A549 (cell line): ENCODE measurements at regions not wholly inside any gene's neighbourhood (a gene's known extent, or its start where the extent isn't known, plus 50 kb on each side); places are given as distances from the start of the nearest gene placed in this dataset.
"Not testable (repeated sequence)": the region's sequence is repeated elsewhere in the genome, so short reads cannot be mapped to it uniquely, and the experiment has no call there.

Experiments
- ATAC-seq, 2 experiments: fragments of 200-7000 bp in 1 of 2; fragments of >200 bp in 1 of 2; cut with Nextera tagmentation in 1 of 2; cut with Tn5 transposase in 1 of 2; 3 replicates each; pipeline versions ENCODE4 v1.8.0 to v1.9.1; 2018 to 2020; ENCODE audit warnings: mild to moderate bottlenecking in 1 of 2, moderate library complexity in 1 of 2
- CTCF ChIA-PET: fragments of 300-600 bp; sonication (Branson Sonifier 250); formaldehyde crosslinking; extraction: SDS; loops from one replicate; lab custom pipeline; 2021; ENCODE audit warnings: antibody characterized with exemption, inconsistent platforms; lab: Yijun Ruan, JAX
- POLR2A ChIA-PET: fragments of 350-600 bp; formaldehyde crosslinking; extraction: SDS; loops from one replicate; lab custom pipeline; 2021; ENCODE audit warnings: antibody characterized with exemption, inconsistent platforms; lab: Yijun Ruan, JAX
- DNase-seq, 2 experiments: peaks; one replicate each; pipeline versions ENCODE4 v3.0.0 to v3.0.0-alpha.2; 2011 to 2016; ENCODE audit warnings: low read depth in 1 of 2, low spot score in 1 of 2
- FAIRE-seq: peaks from 2 replicates; lab custom pipeline; 2011; peaks lifted over from hg19 to GRCh38; lab: Jason Lieb, UNC
- H3K27ac ChIP-seq, 2 experiments: fragments of >200 bp; sonication (Bioruptor Twin); formaldehyde crosslinking; 3 replicates each; pipeline ENCODE4 v1.5.1; 2016 to 2017
- H3K4me1 ChIP-seq: fragments of >200 bp; sonication (Bioruptor Twin); formaldehyde crosslinking; 3 replicates; pipeline ENCODE4 v1.6.1; 2016
- H3K4me2 ChIP-seq: fragments of >200 bp; sonication (Bioruptor Twin); formaldehyde crosslinking; 3 replicates; pipeline ENCODE4 v1.6.1; 2016
- H3K4me3 ChIP-seq: fragments of >200 bp; sonication (Bioruptor Twin); formaldehyde crosslinking; 3 replicates; pipeline ENCODE4 v1.5.1; 2016
- H3K9me3 ChIP-seq: fragments of >200 bp; sonication (Bioruptor Twin); formaldehyde crosslinking; 3 replicates; pipeline ENCODE4 v1.6.1; 2016
- BHLHE40 ChIP-seq: IDR thresholded peaks from 2 replicates; pipeline ENCODE4 v1.6.1; 2012; ENCODE audit warnings: low read depth, low read length, inconsistent platforms
- CBX2 ChIP-seq: fragments of 200-600 bp; sonication (generic); IDR thresholded peaks from 2 replicates; pipeline ENCODE4 v1.6.1; 2016; ENCODE audit warnings: low read depth, mild to moderate bottlenecking, borderline replicate concordance
- CHD4 ChIP-seq: fragments of 200-600 bp; sonication (generic); IDR thresholded peaks from 2 replicates; pipeline ENCODE4 v1.6.1; 2016; ENCODE audit warnings: antibody characterized with exemption, mild to moderate bottlenecking, borderline replicate concordance
- CTCF ChIP-seq: fragments of >200 bp; sonication (Bioruptor Twin); formaldehyde crosslinking; IDR thresholded peaks from 3 replicates; pipeline ENCODE4 v1.5.1; 2016
- E2F6 ChIP-seq: IDR thresholded peaks from 2 replicates; pipeline ENCODE4 v1.6.1; 2012; ENCODE audit warnings: low read depth, borderline replicate concordance
- EP300 ChIP-seq, 2 experiments: fragments of >200 bp; sonication (Bioruptor Twin); formaldehyde crosslinking; IDR thresholded peaks; 2 replicates in 1 of 2; 3 replicates in 1 of 2; pipeline ENCODE4 v1.6.1; 2016 to 2017
- FOSB ChIP-seq: fragments of 250-450 bp; sonication (Bioruptor Pico); IDR thresholded peaks from 2 replicates; pipeline ENCODE4 v1.5.0; 2020; ENCODE audit warnings: mild to moderate bottlenecking, moderate library complexity
- HDAC2 ChIP-seq: fragments of 200-600 bp; sonication (generic); IDR thresholded peaks from 2 replicates; pipeline ENCODE4 v1.6.1; 2016
- HES2 ChIP-seq: fragments of >200 bp; sonication (Bioruptor Twin); formaldehyde crosslinking; IDR thresholded peaks from 2 replicates; pipeline ENCODE4 v1.6.1; 2016
- HEYL ChIP-seq: fragments of 250-450 bp; sonication (Bioruptor Pico); IDR thresholded peaks from 2 replicates; pipeline ENCODE4 v1.8.0; 2021; ENCODE audit warnings: mild to moderate bottlenecking, moderate library complexity
- HOXA7 ChIP-seq: fragments of 250-450 bp; sonication (Bioruptor Pico); IDR thresholded peaks from 2 replicates; pipeline ENCODE4 v1.5.0; 2020; ENCODE audit warnings: mild to moderate bottlenecking, moderate library complexity
- HOXB13 ChIP-seq: fragments of 250-450 bp; sonication (Bioruptor Pico); IDR thresholded peaks from 2 replicates; pipeline ENCODE4 v1.5.0; 2020; ENCODE audit warnings: low read depth, mild to moderate bottlenecking, moderate library complexity
- HOXB5 ChIP-seq: fragments of 250-450 bp; sonication (Bioruptor Pico); IDR thresholded peaks from 2 replicates; pipeline ENCODE4 v1.5.0; 2020; ENCODE audit warnings: mild to moderate bottlenecking, moderate library complexity
- KDM1A ChIP-seq: fragments of 200-600 bp; sonication (generic); IDR thresholded peaks from 2 replicates; pipeline ENCODE4 v1.6.1; 2016; ENCODE audit warnings: low read depth, mild to moderate bottlenecking
- PBX3 ChIP-seq: IDR thresholded peaks from 2 replicates; pipeline ENCODE4 v1.6.1; 2012
- PHF8 ChIP-seq: fragments of 200-600 bp; sonication (generic); IDR thresholded peaks from 2 replicates; pipeline ENCODE4 v1.6.1; 2016; ENCODE audit warnings: low read depth, mild to moderate bottlenecking, antibody characterized with exemption, moderate library complexity, borderline replicate concordance
- POLR2AphosphoS2 ChIP-seq: conservative IDR thresholded peaks from 2 replicates; pipeline ENCODE4 v1.6.1; 2012; ENCODE audit warnings: low read length, improper control_type of control experiment, inconsistent platforms
- RARB ChIP-seq: fragments of 250-450 bp; sonication (Bioruptor Pico); IDR thresholded peaks from 2 replicates; pipeline ENCODE4 v1.8.0; 2021; ENCODE audit warnings: mild to moderate bottlenecking, moderate library complexity
- RCOR1 ChIP-seq: fragments of 150-350 bp; IDR thresholded peaks from 2 replicates; pipeline ENCODE4 v1.6.1; 2014; ENCODE audit warnings: antibody characterized with exemption, low read length, low read depth
- RFX5 ChIP-seq: fragments of 450-650 bp; IDR thresholded peaks from 2 replicates; pipeline ENCODE4 v1.7.1; 2014; ENCODE audit warnings: antibody characterized with exemption, mild to moderate bottlenecking, moderate library complexity
- SREBF2 ChIP-seq: fragments of 450-650 bp; IDR thresholded peaks from 2 replicates; pipeline ENCODE4 v1.6.1; 2014; ENCODE audit warnings: mild to moderate bottlenecking, moderate library complexity
- TFCP2L1 ChIP-seq: fragments of 250-450 bp; sonication (Bioruptor Pico); IDR thresholded peaks from 2 replicates; pipeline ENCODE4 v1.5.0; 2021; ENCODE audit warnings: mild to moderate bottlenecking
- ZNF302 ChIP-seq: fragments of 250-450 bp; sonication (Bioruptor Pico); IDR thresholded peaks from 2 replicates; pipeline ENCODE4 v1.9.0; 2021; ENCODE audit warnings: inconsistent platforms, mild to moderate bottlenecking, moderate library complexity
- WGBS: methylation state at CpG from one replicate; pipeline ENCODE4 v1.1.6; 2017; ENCODE audit errors: missing lambda C conversion rate; 5-methylcytosine and 5-hydroxymethylcytosine counted together

GRCh38 chr1:242605521-242605920, 81.0 kb upstream of the PLD5 start:
- no peaks in the 10 kb centered on the region; the same call in 2 of the 3 replicates for H3K9me3 ChIP-seq
- FAIRE-seq: no peak
- H3K4me1 ChIP-seq: peaks cover 17% of the 10 kb centered on the region; the same call in 2 of the 3 replicates
- H3K4me3 ChIP-seq: no peak overlapping the region
- H3K4me2 ChIP-seq: no peak overlapping the region
- POLR2A ChIA-PET: no interaction called here
- H3K27ac ChIP-seq: no peak overlapping the region
- CTCF ChIA-PET: no interaction called here
- no peak for DNase-seq
- 23% methylated on average over 3 of the region's 3 CpGs for WGBS
- no peak for ATAC-seq
- TF ChIP-seq KDM1A (no peak), HEYL (no peak), E2F6 (no peak), RARB (CRISPR knock-in tag) (no peak), POLR2AphosphoS2 (no peak), CTCF (no peak), TFCP2L1 (CRISPR knock-in tag) (no peak), BHLHE40 (no peak), FOSB (CRISPR knock-in tag) (no peak), PBX3 (no peak), HOXB13 (no peak), SREBF2 (no peak), CHD4 (no peak), HES2 (no peak)
- TF ChIP-seq, all 56 proteins: peak for 0

- Histone ChIP-seq H3K4me2 (no peak overlapping the region), H3K27ac (no peak overlapping the region)
- POLR2A ChIA-PET: no interaction called here
- FAIRE-seq: no peak
- CTCF ChIA-PET: no interaction called here
- TF ChIP-seq ZNF302 (CRISPR knock-in tag) (no peak), RFX5 (no peak), HDAC2 (no peak), HES2 (no peak), EP300 (IDR thresholded peaks at IDR 0.05) (no peak)
- TF ChIP-seq, all 56 proteins: peak for 0
- ATAC-seq (no peak), DNase-seq (no peak)
- H3K9me3 ChIP-seq: no peaks in the 10 kb centered on the region
- H3K4me1 ChIP-seq: peaks cover 17% of the 10 kb centered on the region; the same call in 2 of the 3 replicates
- WGBS: 88% methylated on average over 6 of the region's 6 CpGs
- no peak overlapping the region for H3K4me3 ChIP-seq
Observed at GRCh38 chr1:242602001-242602400, 77.5 kb upstream of the PLD5 start.

- DNase-seq, ATAC-seq, POLR2A ChIA-PET, CTCF ChIA-PET, H3K4me1 ChIP-seq, H3K9me3 ChIP-seq, FAIRE-seq, H3K27ac ChIP-seq, H3K4me3 ChIP-seq, H3K4me2 ChIP-seq: not testable (repeated sequence)
- WGBS: 39% methylated on average over 2 of the region's 2 CpGs
Observed at GRCh38 chr1:242593756-242594155, 69.3 kb upstream of the PLD5 start.

GRCh38 chr1:242586360-242586680, 61.8 kb upstream of the PLD5 start:
- H3K4me1 ChIP-seq: peaks cover 12% of the 10 kb centered on the region; the same call in 2 of the 3 replicates
- H3K9me3 ChIP-seq: no peaks in the 10 kb centered on the region
- no peak for ATAC-seq
- DNase-seq: no peak
- no peak for FAIRE-seq
- ChIA-PET CTCF (no interaction called here), POLR2A (no interaction called here)
- no peak overlapping the region for H3K4me3 ChIP-seq
- no peak overlapping the region for H3K4me2 ChIP-seq
- H3K27ac ChIP-seq: no peak overlapping the region
- 41% methylated on average over 1 of the region's 1 CpG for WGBS
- TF ChIP-seq HOXB5 (no peak), RCOR1 (no peak), HOXA7 (CRISPR knock-in tag) (no peak), CBX2 (no peak), PHF8 (no peak), HES2 (no peak), CTCF (no peak), CHD4 (no peak), BHLHE40 (no peak), KDM1A (no peak), PBX3 (no peak)
